MM.1S (cell line): ENCODE measurements at regions not wholly inside any gene's neighbourhood (a gene's known extent, or its start where the extent isn't known, plus 50 kb on each side); places are given as distances from the start of the nearest gene placed in this dataset.

ENCODE experiments used
- DNase-seq: peaks from one replicate; pipeline ENCODE4 v3.0.0-alpha.2; 2015
- H2AFZ ChIP-seq: fragments of 300-600 bp; sonication (generic); 2 replicates; pipeline ENCODE4 v1.6.0; 2016; ENCODE audit warnings: antibody characterized with exemption, low read length
- H3F3A ChIP-seq: fragments of 300-600 bp; sonication (generic); 2 replicates; pipeline ENCODE4 v1.6.1; 2016; ENCODE audit warnings: mild to moderate bottlenecking, antibody characterized with exemption, low read length, moderate library complexity, mixed read lengths; ENCODE audit not compliant: insufficient read depth
- H3K27ac ChIP-seq: fragments of 300-600 bp; sonication (generic); 2 replicates; pipeline ENCODE4 v1.5.1; 2016; ENCODE audit warnings: mild to moderate bottlenecking, low read length
- H3K27me3 ChIP-seq: fragments of 300-600 bp; sonication (generic); replicated peaks from 2 replicates; pipeline ENCODE4 v1.6.0; 2016; ENCODE audit warnings: low read length; ENCODE audit not compliant: insufficient read depth
- H3K36me3 ChIP-seq: fragments of 300-600 bp; sonication (generic); replicated peaks from 2 replicates; pipeline ENCODE4 v1.6.1; 2016; ENCODE audit warnings: mild to moderate bottlenecking, low read length, mixed read lengths; ENCODE audit not compliant: insufficient read depth
- H3K4me1 ChIP-seq: fragments of 300-600 bp; sonication (generic); 2 replicates; pipeline ENCODE4 v1.6.1; 2016; ENCODE audit warnings: low read length, mixed read lengths
- H3K4me2 ChIP-seq: fragments of 300-600 bp; sonication (generic); 2 replicates; pipeline ENCODE4 v1.6.0; 2016; ENCODE audit warnings: low read depth, low read length
- H3K4me3 ChIP-seq: fragments of 300-600 bp; sonication (generic); 2 replicates; pipeline ENCODE4 v1.5.1; 2016; ENCODE audit warnings: low read length, mixed read lengths
- H3K79me2 ChIP-seq: fragments of 300-600 bp; sonication (generic); 2 replicates; pipeline ENCODE4 v1.6.1; 2016; ENCODE audit warnings: mixed run types, low read length, mixed read lengths
- H3K9ac ChIP-seq: fragments of 300-600 bp; sonication (generic); 2 replicates; pipeline ENCODE4 v1.6.1; 2016; ENCODE audit warnings: low read length, mixed read lengths
- H3K9me2 ChIP-seq: fragments of 300-600 bp; sonication (generic); replicated peaks from 2 replicates; pipeline ENCODE4 v1.6.1; 2016; ENCODE audit warnings: mild to moderate bottlenecking, low read length, mixed read lengths; ENCODE audit not compliant: insufficient read depth
- H3K9me3 ChIP-seq: fragments of 300-600 bp; sonication (generic); replicated peaks from 2 replicates; pipeline ENCODE4 v1.6.1; 2016; ENCODE audit warnings: mild to moderate bottlenecking, low read length, mixed read lengths; ENCODE audit not compliant: insufficient read depth
- H4K20me1 ChIP-seq: fragments of 300-600 bp; sonication (generic); 2 replicates; pipeline ENCODE4 v1.6.1; 2016; ENCODE audit warnings: mild to moderate bottlenecking, low read length, moderate library complexity, mixed read lengths; ENCODE audit not compliant: insufficient read depth
- EZH2 ChIP-seq: fragments of 300-600 bp; sonication (generic); optimal IDR thresholded peaks from 2 replicates; pipeline ENCODE3; 2017; ENCODE audit warnings: low read depth, mild to moderate bottlenecking, antibody characterized with exemption, low read length, mixed read lengths
- EZH2phosphoT487 ChIP-seq: fragments of 300-600 bp; sonication (generic); IDR thresholded peaks from 2 replicates; pipeline ENCODE4 v1.6.1; 2018; ENCODE audit warnings: antibody characterized with exemption, low read length
- TF ChIP-seq, protein P1 (sequence below): fragments of 300-600 bp; sonication (generic); IDR thresholded peaks from 2 replicates; pipeline ENCODE4 v1.5.1; 2016; ENCODE audit warnings: antibody characterized with exemption, low read length, mixed read lengths

DNA sequence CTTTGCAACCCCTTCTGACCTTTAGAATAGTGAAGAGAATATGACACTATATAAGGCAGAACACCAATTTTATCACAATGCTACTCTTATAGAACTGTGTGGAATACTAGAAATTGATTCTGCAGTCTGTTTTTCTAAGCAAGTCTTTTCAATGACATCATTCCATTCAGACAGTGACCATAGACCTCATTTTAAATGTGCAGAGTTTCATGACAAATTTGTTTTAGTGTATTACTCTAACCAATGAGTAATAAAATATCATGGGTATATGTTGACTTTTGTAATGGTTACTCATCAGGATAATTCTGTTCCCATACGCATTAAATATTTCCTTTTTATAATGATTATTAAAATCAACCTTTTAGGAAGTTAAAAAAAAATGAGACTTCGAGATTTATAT, 219.9 kb downstream of the COX7C start:
- Histone ChIP-seq H3K4me3 (no peak overlapping the region), H3K9ac (no peak overlapping the region)

DNA sequence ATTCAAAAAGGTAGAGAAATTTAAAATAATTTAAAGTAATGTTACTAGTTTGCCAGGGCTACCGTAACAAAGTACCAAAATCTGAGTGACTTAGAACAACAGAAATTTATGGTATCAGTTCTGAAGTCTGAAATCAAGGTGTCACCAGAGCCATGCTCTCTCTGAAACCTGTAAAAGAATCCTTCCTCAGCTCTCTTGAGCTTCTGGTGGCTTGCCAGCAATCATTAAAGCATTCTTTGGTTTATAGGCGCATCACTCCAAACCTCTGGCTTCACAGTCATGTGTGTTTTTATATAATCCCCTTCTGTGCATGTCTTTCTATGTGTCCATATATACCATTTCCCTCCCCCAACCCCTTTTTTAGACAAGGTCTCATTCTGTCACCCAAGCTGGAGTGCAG, 220.3 kb downstream of the COX7C start:
- Histone ChIP-seq H3F3A (no peaks in the 10 kb centered on the region), H3K79me2 (no peaks in the 10 kb centered on the region), H3K9me3 (no peaks in the 10 kb centered on the region; the same call in 1 of the 2 replicates), H3K4me3 (no peak overlapping the region), H3K4me1 (no peaks in the 10 kb centered on the region), H2AFZ (no peak overlapping the region), H3K9ac (no peak overlapping the region), H4K20me1 (no peaks in the 10 kb centered on the region), H3K9me2 (no peaks in the 10 kb centered on the region), H3K4me2 (no peak overlapping the region), H3K36me3 (no peaks in the 10 kb centered on the region), H3K27ac (no peak overlapping the region), H3K27me3 (no peaks in the 10 kb centered on the region)
- no peak for DNase-seq
- TF ChIP-seq, protein P1, sequence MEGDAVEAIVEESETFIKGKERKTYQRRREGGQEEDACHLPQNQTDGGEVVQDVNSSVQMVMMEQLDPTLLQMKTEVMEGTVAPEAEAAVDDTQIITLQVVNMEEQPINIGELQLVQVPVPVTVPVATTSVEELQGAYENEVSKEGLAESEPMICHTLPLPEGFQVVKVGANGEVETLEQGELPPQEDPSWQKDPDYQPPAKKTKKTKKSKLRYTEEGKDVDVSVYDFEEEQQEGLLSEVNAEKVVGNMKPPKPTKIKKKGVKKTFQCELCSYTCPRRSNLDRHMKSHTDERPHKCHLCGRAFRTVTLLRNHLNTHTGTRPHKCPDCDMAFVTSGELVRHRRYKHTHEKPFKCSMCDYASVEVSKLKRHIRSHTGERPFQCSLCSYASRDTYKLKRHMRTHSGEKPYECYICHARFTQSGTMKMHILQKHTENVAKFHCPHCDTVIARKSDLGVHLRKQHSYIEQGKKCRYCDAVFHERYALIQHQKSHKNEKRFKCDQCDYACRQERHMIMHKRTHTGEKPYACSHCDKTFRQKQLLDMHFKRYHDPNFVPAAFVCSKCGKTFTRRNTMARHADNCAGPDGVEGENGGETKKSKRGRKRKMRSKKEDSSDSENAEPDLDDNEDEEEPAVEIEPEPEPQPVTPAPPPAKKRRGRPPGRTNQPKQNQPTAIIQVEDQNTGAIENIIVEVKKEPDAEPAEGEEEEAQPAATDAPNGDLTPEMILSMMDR = no peak
- TF ChIP-seq EZH2 = no peak
- TF ChIP-seq EZH2phosphoT487 = no peak

More for the DNA sequence above, 219.9 kb downstream of the COX7C start:
- TF ChIP-seq, protein P1 = no peak
- no peak for TF ChIP-seq EZH2
- no peak for TF ChIP-seq EZH2phosphoT487
- H3K36me3 ChIP-seq = no peaks in the 10 kb centered on the region
- H3K27me3 ChIP-seq = no peaks in the 10 kb centered on the region
- no peak overlapping the region for H2AFZ ChIP-seq
- H3K4me2 ChIP-seq = no peak overlapping the region
- H3F3A ChIP-seq = no peaks in the 10 kb centered on the region
- no peaks in the 10 kb centered on the region for H4K20me1 ChIP-seq
- H3K9me3 ChIP-seq = no peaks in the 10 kb centered on the region; the same call in 1 of the 2 replicates
- DNase-seq = no peak
- no peaks in the 10 kb centered on the region for H3K4me1 ChIP-seq
- H3K9me2 ChIP-seq = no peaks in the 10 kb centered on the region
- H3K79me2 ChIP-seq = no peaks in the 10 kb centered on the region
- no peak overlapping the region for H3K27ac ChIP-seq

DNA sequence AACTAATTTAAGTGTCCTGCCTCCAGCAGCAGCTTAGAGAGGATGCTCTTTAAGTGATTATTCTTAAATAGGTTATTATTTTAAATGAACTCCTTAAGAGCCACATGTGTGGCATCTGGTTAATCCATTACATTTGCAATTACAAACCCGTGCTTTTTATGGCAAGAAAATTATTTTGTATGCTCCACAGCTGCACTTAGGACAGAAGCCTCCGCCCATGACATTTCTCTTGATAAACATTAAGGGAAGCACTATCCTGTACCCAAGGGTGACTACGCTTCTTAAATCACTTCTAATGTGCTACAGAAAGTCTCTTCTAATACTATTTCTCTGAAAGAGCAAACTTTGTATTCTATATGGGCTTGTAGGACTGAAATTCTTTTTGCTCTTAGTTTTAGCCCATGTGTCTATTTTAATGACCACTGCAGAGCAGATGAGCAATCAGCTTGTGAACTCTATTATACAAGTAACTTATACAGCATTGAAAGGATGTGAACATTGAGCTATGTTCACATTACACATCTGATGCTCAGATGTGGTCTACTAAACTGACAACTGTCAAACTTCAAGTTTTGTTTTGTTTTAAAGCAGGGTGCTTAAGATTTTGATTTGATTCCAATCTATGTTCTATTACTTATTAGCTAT, 223.4 kb downstream of the COX7C start:
- DNase-seq = no peak
- Histone ChIP-seq H3K9me2 (no peaks in the 10 kb centered on the region), H4K20me1 (no peaks in the 10 kb centered on the region), H3K9ac (no peak overlapping the region), H3K4me3 (no peak overlapping the region), H3K4me1 (no peaks in the 10 kb centered on the region), H2AFZ (no peak overlapping the region), H3K4me2 (no peak overlapping the region), H3F3A (no peaks in the 10 kb centered on the region), H3K79me2 (no peaks in the 10 kb centered on the region), H3K9me3 (no peaks in the 10 kb centered on the region; the same call in 1 of the 2 replicates), H3K27ac (no peak overlapping the region), H3K36me3 (no peaks in the 10 kb centered on the region), H3K27me3 (no peaks in the 10 kb centered on the region)
- TF ChIP-seq, protein P1 = no peak
- no peak for TF ChIP-seq EZH2
- TF ChIP-seq EZH2phosphoT487 = no peak
